LNCAP (cell line): ENCODE measurements at regions not wholly inside any gene's neighbourhood (a gene's known extent, or its start where the extent isn't known, plus 50 kb on each side); places are given as distances from the start of the nearest gene placed in this dataset.

ENCODE experiments used
- CTCF ChIP-seq: fragments of 450-650 bp; IDR thresholded peaks from 2 replicates; pipeline ENCODE4 v1.5.1; 2017; ENCODE audit warnings: mild to moderate bottlenecking

GRCh38 chr1:62937634-62938296 lies 153.8 kb downstream of the ATG4C start:
- no peak for TF ChIP-seq CTCF

- TF ChIP-seq CTCF, result no peak
Measured at GRCh38 chr1:62941780-62942179, 157.8 kb downstream of the ATG4C start.

GRCh38 chr1:62946511-62946910 lies 162.6 kb downstream of the ATG4C start:
- TF ChIP-seq CTCF, result no peak

GRCh38 chr1:62951428-62951827 lies 167.5 kb downstream of the ATG4C start:
- no peak for TF ChIP-seq CTCF

GRCh38 chr1:62952596-62952995 lies 168.7 kb downstream of the ATG4C start:
- no peak for TF ChIP-seq CTCF

- no peak for TF ChIP-seq CTCF
Measured at GRCh38 chr1:62953633-62954032, 169.7 kb downstream of the ATG4C start.

- TF ChIP-seq CTCF, result no peak
Measured at GRCh38 chr1:62954758-62955157, 170.8 kb downstream of the ATG4C start.

- TF ChIP-seq CTCF, result no peak
Measured at GRCh38 chr1:62955666-62956065, 171.7 kb downstream of the ATG4C start.
